H9 (cell line): ENCODE measurements at regions not wholly inside any gene's neighbourhood (a gene's known extent, or its start where the extent isn't known, plus 50 kb on each side); places are given as distances from the start of the nearest gene placed in this dataset.

Experiments used
- DNase-seq: peaks from one replicate; pipeline ENCODE4 v3.0.0-alpha.2; 2017
- H2AFZ ChIP-seq: one replicate; pipeline ENCODE4 v1.6.1; 2013; ENCODE audit warnings: mild to moderate bottlenecking, low read length, control low read depth, moderate library complexity
- H2AK5ac ChIP-seq: 2 replicates; pipeline ENCODE4 v1.6.1; 2013; ENCODE audit warnings: low read length, control low read depth, mixed read lengths; ENCODE audit not compliant: insufficient read length
- H2BK120ac ChIP-seq: one replicate; pipeline ENCODE4 v1.6.1; 2013; ENCODE audit warnings: low read depth, mild to moderate bottlenecking, low read length, control low read depth, inconsistent platforms; ENCODE audit not compliant: poor library complexity, severe bottlenecking
- H2BK12ac ChIP-seq: 2 replicates; pipeline ENCODE4 v1.6.1; 2013; ENCODE audit warnings: low read length, control low read depth, mixed read lengths, low read depth; ENCODE audit not compliant: insufficient read length
- H2BK15ac ChIP-seq: 2 replicates; pipeline ENCODE4 v1.6.1; 2013; ENCODE audit warnings: low read depth, low read length, control low read depth
- H2BK20ac ChIP-seq: one replicate; pipeline ENCODE4 v1.6.1; 2013; ENCODE audit warnings: low read depth, mild to moderate bottlenecking, low read length, control low read depth, inconsistent platforms; ENCODE audit not compliant: poor library complexity, severe bottlenecking
- H2BK5ac ChIP-seq: 2 replicates; pipeline ENCODE4 v1.6.1; 2013; ENCODE audit warnings: low read length, control low read depth, mixed read lengths; ENCODE audit not compliant: insufficient read length
- H3K14ac ChIP-seq: 2 replicates; pipeline ENCODE4 v1.6.1; 2013; ENCODE audit warnings: low read length, control low read depth; ENCODE audit not compliant: insufficient read depth
- H3K18ac ChIP-seq: 2 replicates; pipeline ENCODE4 v1.6.1; 2013; ENCODE audit warnings: low read depth, mild to moderate bottlenecking, mixed read lengths, low read length, control low read depth; ENCODE audit not compliant: insufficient read length
- H3K23ac ChIP-seq: 2 replicates; pipeline ENCODE4 v1.6.1; 2013; ENCODE audit warnings: low read length, control low read depth, mixed read lengths, low read depth; ENCODE audit not compliant: insufficient read length
- H3K23me2 ChIP-seq: 2 replicates; pipeline ENCODE4 v1.6.1; 2013; ENCODE audit warnings: low read depth, mild to moderate bottlenecking, mixed read lengths, low read length, control low read depth; ENCODE audit not compliant: insufficient read length, poor library complexity, severe bottlenecking
- H3K27ac ChIP-seq: 2 replicates; pipeline ENCODE4 v1.5.1; 2013; ENCODE audit warnings: low read length, control low read depth, mixed read lengths, low read depth; ENCODE audit not compliant: insufficient read length
- H3K27me3 ChIP-seq: 2 replicates; pipeline ENCODE4 v1.6.1; 2013; ENCODE audit warnings: low read length, control low read depth, inconsistent platforms; ENCODE audit not compliant: insufficient read depth
- H3K4ac ChIP-seq: 2 replicates; pipeline ENCODE4 v1.6.1; 2013; ENCODE audit warnings: low read depth, mild to moderate bottlenecking, control low read depth, inconsistent platforms, low read length, moderate library complexity
- H3K4me1 ChIP-seq: 2 replicates; pipeline ENCODE4 v1.6.1; 2013; ENCODE audit warnings: low read length, control low read depth, inconsistent platforms; ENCODE audit not compliant: insufficient read depth
- H3K4me2 ChIP-seq: 2 replicates; pipeline ENCODE4 v1.6.1; 2013; ENCODE audit warnings: low read length, control low read depth, mixed read lengths; ENCODE audit not compliant: insufficient read length, insufficient read depth
- H3K56ac ChIP-seq: 2 replicates; pipeline ENCODE4 v1.6.1; 2013; ENCODE audit warnings: low read depth, mild to moderate bottlenecking, mixed read lengths, low read length, control low read depth; ENCODE audit not compliant: insufficient read length
- H3K79me1 ChIP-seq: 2 replicates; pipeline ENCODE4 v1.6.1; 2013; ENCODE audit warnings: low read depth, mild to moderate bottlenecking, moderate library complexity, low read length, control low read depth, inconsistent platforms; ENCODE audit not compliant: insufficient read depth, poor library complexity, severe bottlenecking
- H3K79me2 ChIP-seq: 2 replicates; pipeline ENCODE4 v1.6.1; 2013; ENCODE audit warnings: low read length, control low read depth, inconsistent platforms; ENCODE audit not compliant: insufficient read depth
- H3K9ac ChIP-seq: 2 replicates; pipeline ENCODE4 v1.6.1; 2013; ENCODE audit warnings: low read length, control low read depth, mixed read lengths; ENCODE audit not compliant: insufficient read length; ENCODE audit errors: extremely low read depth
- H3K9me3 ChIP-seq: one replicate; pipeline ENCODE4 v1.6.1; 2013; ENCODE audit warnings: low read depth, low read length, inconsistent platforms; ENCODE audit not compliant: control insufficient read depth
- H3T11ph ChIP-seq: one replicate; pipeline ENCODE4 v1.6.1; 2013; ENCODE audit warnings: mild to moderate bottlenecking, low read length, control low read depth, inconsistent platforms
- H4K20me1 ChIP-seq: one replicate; pipeline ENCODE4 v1.6.1; 2013; ENCODE audit not compliant: control insufficient read depth, insufficient read length, insufficient read depth
- H4K5ac ChIP-seq: 2 replicates; pipeline ENCODE4 v1.6.1; 2013; ENCODE audit warnings: low read depth, mild to moderate bottlenecking, mixed read lengths, low read length, control low read depth; ENCODE audit not compliant: insufficient read length
- H4K8ac ChIP-seq: replicated peaks from 2 replicates; pipeline ENCODE4 v1.6.1; 2013; ENCODE audit warnings: low read length, control low read depth, mixed read lengths, low read depth; ENCODE audit not compliant: insufficient read length
- H4K91ac ChIP-seq: 2 replicates; pipeline ENCODE4 v1.6.1; 2013; ENCODE audit warnings: low read depth, mild to moderate bottlenecking, moderate library complexity, mixed read lengths, low read length, control low read depth; ENCODE audit not compliant: insufficient read length
- H3K27ac Mint-ChIP-seq, 3 experiments: 2 replicates in 2 of 3; 3 replicates in 1 of 3; pipeline ENCODE4 v1.8.0; 2020 to 2021; ENCODE audit warnings: mixed read lengths in 3 of 3, mild to moderate bottlenecking in 1 of 3, moderate library complexity in 1 of 3
- H3K27me3 Mint-ChIP-seq: 2 replicates; pipeline ENCODE4 v1.8.0; 2021; ENCODE audit warnings: low read depth, mild to moderate bottlenecking, moderate library complexity, mixed read lengths
- H3K36me3 Mint-ChIP-seq, 3 experiments: 2 replicates in 2 of 3; 3 replicates in 1 of 3; pipeline ENCODE4 v1.8.0; 2020 to 2021; ENCODE audit warnings: low read depth in 3 of 3, mixed read lengths in 3 of 3; ENCODE audit not compliant: insufficient read depth in 1 of 3
- H3K4me1 Mint-ChIP-seq, 2 experiments: 2 replicates each; pipeline ENCODE4 v1.8.0; 2020; ENCODE audit warnings: mixed read lengths in 2 of 2
- H3K4me3 Mint-ChIP-seq, 2 experiments: 2 replicates in 1 of 2; 3 replicates in 1 of 2; pipeline ENCODE4 v1.8.0; 2020 to 2021; ENCODE audit warnings: mild to moderate bottlenecking in 2 of 2, mixed read lengths in 2 of 2, moderate library complexity in 1 of 2
- H3K9me3 Mint-ChIP-seq, 2 experiments: 2 replicates in 1 of 2; 3 replicates in 1 of 2; pipeline ENCODE4 v1.8.0; 2020; ENCODE audit warnings: mild to moderate bottlenecking in 2 of 2, mixed read lengths in 2 of 2, moderate library complexity in 1 of 2
- CTCF ChIP-seq: fragments of 200-600 bp; sonication (generic); conservative IDR thresholded peaks from 3 replicates; pipeline ENCODE4 v1.8.0; 2021; ENCODE audit warnings: antibody characterized with exemption, mild to moderate bottlenecking
- WGBS: extraction: QIAGEN DNeasy Blood & Tissue Kit; methylation state at CpG from one replicate; pipeline ENCODE4 v1.1.7; 2013; ENCODE audit warnings: missing lambda C conversion rate, low lambda C conversion rate, mixed read lengths; ENCODE audit not compliant: insufficient read length; ENCODE audit errors: extremely low coverage; 5-methylcytosine and 5-hydroxymethylcytosine counted together

GRCh38 chr6:112563368-112563767 is 216.2 kb downstream of the RFPL4B start:
- H2AFZ ChIP-seq: no peak overlapping the region
- no peak overlapping the region for H3K18ac ChIP-seq
- no peak overlapping the region for H4K91ac ChIP-seq
- no peak overlapping the region for H3K4ac ChIP-seq
- H2BK20ac ChIP-seq: no peak overlapping the region
- no peaks in the 10 kb centered on the region for H3K9me3 ChIP-seq
- H3K4me1 ChIP-seq: no peaks in the 10 kb centered on the region; the same call in 1 of the 2 replicates
- no peak overlapping the region for H3K9ac ChIP-seq
- Mint-ChIP-seq H3K36me3 (no peaks in the 10 kb centered on the region), H3K27ac (peak overlapping the region; percentile 16 to 89 (median 64); a peak in 5 of 7 replicates), H3K4me1 (peaks cover 15 to 16% of the 10 kb centered on the region in 2 experiments), H3K27me3 (no peaks in the 10 kb centered on the region), H3K9me3 (no peaks in the 10 kb centered on the region), H3K4me3 (no peak overlapping the region; a peak in 1 of 5 replicates)
- no peak overlapping the region for H3T11ph ChIP-seq
- no CpG with 5 or more reads among the region's 3 CpGs for WGBS
- H4K5ac ChIP-seq: no peak overlapping the region
- no peak overlapping the region for H3K27ac ChIP-seq
- H4K20me1 ChIP-seq: no peaks in the 10 kb centered on the region
- H3K56ac ChIP-seq: no peak overlapping the region
- H3K4me2 ChIP-seq: no peak overlapping the region
- no peak overlapping the region for H4K8ac ChIP-seq
- H3K23me2 ChIP-seq: no peaks in the 10 kb centered on the region
- no peak for TF ChIP-seq CTCF
- no peak overlapping the region for H3K14ac ChIP-seq
- H2AK5ac ChIP-seq: no peak overlapping the region
- no peak overlapping the region for H2BK120ac ChIP-seq
- H3K79me2 ChIP-seq: no peaks in the 10 kb centered on the region
- peak; percentile 35 for DNase-seq
- no peak overlapping the region for H2BK5ac ChIP-seq
- no peak overlapping the region for H3K23ac ChIP-seq
- no peaks in the 10 kb centered on the region for H3K27me3 ChIP-seq
- no peak overlapping the region for H2BK15ac ChIP-seq
- H2BK12ac ChIP-seq: no peak overlapping the region
- H3K79me1 ChIP-seq: no peaks in the 10 kb centered on the region
